Aorta (tissue), 5 donors: ENCODE measurements at regions not wholly inside any gene's neighbourhood (a gene's known extent, or its start where the extent isn't known, plus 50 kb on each side); places are given as distances from the start of the nearest gene placed in this dataset.

Experiments used
- ATAC-seq: fragments of 200-7000 bp; cut with Tn5 transposase; one replicate; pipeline ENCODE4 v1.9.1; 2022; ENCODE audit warnings: moderate library complexity; ENCODE audit not compliant: low FRiP score
- DNase-seq, 2 donors: peaks; one replicate each; pipeline ENCODE4 v3.0.0-alpha.2; 2020
- H3K27ac ChIP-seq, 2 donors: one replicate each; pipeline ENCODE4 v1.5.1; 2013; ENCODE audit warnings: low read length in 2 of 2, mild to moderate bottlenecking in 2 of 2, moderate library complexity in 2 of 2, control low read depth in 1 of 2, inconsistent platforms in 1 of 2, low read depth in 1 of 2
- H3K27me3 ChIP-seq, 2 donors: one replicate each; pipeline ENCODE4 v1.6.1; 2013; ENCODE audit warnings: control low read depth in 1 of 2, low read length in 1 of 2, mild to moderate bottlenecking in 1 of 2, moderate library complexity in 1 of 2; ENCODE audit not compliant: insufficient read depth in 2 of 2, control insufficient read depth in 1 of 2
- H3K36me3 ChIP-seq, 2 donors: one replicate each; pipeline ENCODE4 v1.6.1; 2013; ENCODE audit warnings: control low read depth in 1 of 2, low read length in 1 of 2, mild to moderate bottlenecking in 1 of 2; ENCODE audit not compliant: insufficient read depth in 2 of 2, control insufficient read depth in 1 of 2
- H3K4me1 ChIP-seq, 2 donors: one replicate each; pipeline ENCODE4 v1.6.1; 2013; ENCODE audit warnings: low read length in 2 of 2, control low read depth in 1 of 2, mild to moderate bottlenecking in 1 of 2, moderate library complexity in 1 of 2; ENCODE audit not compliant: insufficient read depth in 2 of 2, control insufficient read depth in 1 of 2
- H3K4me3 ChIP-seq, 2 donors: one replicate each; pipeline ENCODE4 v1.5.1; 2013; ENCODE audit warnings: low read length in 2 of 2, control low read depth in 1 of 2, mild to moderate bottlenecking in 1 of 2
- H3K9me3 ChIP-seq: one replicate; pipeline ENCODE4 v1.6.1; 2013; ENCODE audit warnings: mild to moderate bottlenecking, low read length; ENCODE audit not compliant: control insufficient read depth
- WGBS, 2 donors: extraction: QIAGEN DNeasy Blood & Tissue Kit; methylation state at CpG; one replicate each; pipeline ENCODE4 v1.1.7; 2013; 5-methylcytosine and 5-hydroxymethylcytosine counted together
- intact Hi-C, 2 donors: fragments of 100-400 bp; cut with DNase I; formaldehyde crosslinking; loops; one replicate each; pipeline versions ENCODE4 v1.14.2 to v1.15.0; 2022
- donor health status: healthy with polysubstance abuse.
- donor health status: Bipolar disorder and iron deficiency.
- donor health status: DM: no; HTN: no; CAD: no.
- donor health status: DM: no; HTN: no; CAD: no.
- donor health status: DM: yes; HTN: yes; CAD: no.

- intact Hi-C loops = no loop called here
- 45 to 55% methylated on average over 3 of the region's 3 CpGs for WGBS, 2 donors
- H3K27ac ChIP-seq = no peak overlapping the region
- ATAC-seq = peak; percentile 57
- DNase-seq = no peak
- no peaks in the 10 kb centered on the region for H3K9me3 ChIP-seq
- H3K27me3 ChIP-seq = no peaks in the 10 kb centered on the region
- no peaks in the 10 kb centered on the region for H3K36me3 ChIP-seq
- H3K4me3 ChIP-seq = no peak overlapping the region
- H3K4me1 ChIP-seq = no peaks in the 10 kb centered on the region
Measured at GRCh38 chr16:64397945-64398508, 723.8 kb downstream of the CDH11 start.

GRCh38 chr16:64397042-64397441, 724.8 kb downstream of the CDH11 start:
- 95 to 96% methylated on average over 3 of the region's 3 CpGs for WGBS, 2 donors
- no peak overlapping the region for H3K27ac ChIP-seq
- H3K4me1 ChIP-seq = no peaks in the 10 kb centered on the region
- DNase-seq (no peak), ATAC-seq (no peak)
- H3K4me3 ChIP-seq = no peak overlapping the region
- no peaks in the 10 kb centered on the region for H3K36me3 ChIP-seq
- intact Hi-C loops = no loop called here
- H3K27me3 ChIP-seq = no peaks in the 10 kb centered on the region
- no peaks in the 10 kb centered on the region for H3K9me3 ChIP-seq

- no peak overlapping the region for H3K4me3 ChIP-seq
- H3K9me3 ChIP-seq = no peaks in the 10 kb centered on the region
- no peak overlapping the region for H3K27ac ChIP-seq
- no peaks in the 10 kb centered on the region for H3K4me1 ChIP-seq
- ATAC-seq = no peak
- H3K36me3 ChIP-seq = no peaks in the 10 kb centered on the region
- no peaks in the 10 kb centered on the region for H3K27me3 ChIP-seq
- intact Hi-C loops = no loop called here
- WGBS, 2 donors = 91 to 92% methylated on average over 1 of the region's 1 CpG
- no peak for DNase-seq
Measured at GRCh38 chr16:64394061-64394460, 727.8 kb downstream of the CDH11 start.

- no peak for DNase-seq
- H3K27ac ChIP-seq = no peak overlapping the region
- no peak for ATAC-seq
- H3K27me3 ChIP-seq = no peaks in the 10 kb centered on the region
- no peaks in the 10 kb centered on the region for H3K36me3 ChIP-seq
- intact Hi-C loops = no loop called here
- no peaks in the 10 kb centered on the region for H3K4me1 ChIP-seq
- H3K9me3 ChIP-seq = no peaks in the 10 kb centered on the region
- H3K4me3 ChIP-seq = no peak overlapping the region
- WGBS, 2 donors = 93 to 94% methylated on average over 1 of the region's 1 CpG
Measured at GRCh38 chr16:64392456-64392855, 729.4 kb downstream of the CDH11 start.

- DNase-seq (no peak), ATAC-seq (peak; percentile 73)
- Histone ChIP-seq H3K27ac (peak overlapping the region; percentile 79 to 98), H3K27me3 (no peaks in the 10 kb centered on the region), H3K4me1 (no peaks in the 10 kb centered on the region), H3K9me3 (no peaks in the 10 kb centered on the region), H3K36me3 (no peaks in the 10 kb centered on the region), H3K4me3 (peak overlapping the region; percentile 72 to 73)
- WGBS, 2 donors = 2 to 6% methylated on average over 4 of the region's 4 CpGs
- intact Hi-C loops = no loop called here
Measured at GRCh38 chr16:64391063-64391600, 730.7 kb downstream of the CDH11 start.

- Histone ChIP-seq H3K27ac (peak overlapping the region in 1 of 2 donors; percentile 57), H3K4me1 (no peaks in the 10 kb centered on the region), H3K4me3 (no peak overlapping the region), H3K27me3 (no peaks in the 10 kb centered on the region), H3K9me3 (no peaks in the 10 kb centered on the region), H3K36me3 (no peaks in the 10 kb centered on the region)
- DNase-seq (no peak), ATAC-seq (no peak)
- intact Hi-C loops = no loop called here
- 44 to 48% methylated on average over 4 of the region's 4 CpGs for WGBS, 2 donors
Measured at GRCh38 chr16:64390102-64390501, 731.8 kb downstream of the CDH11 start.

DNA sequence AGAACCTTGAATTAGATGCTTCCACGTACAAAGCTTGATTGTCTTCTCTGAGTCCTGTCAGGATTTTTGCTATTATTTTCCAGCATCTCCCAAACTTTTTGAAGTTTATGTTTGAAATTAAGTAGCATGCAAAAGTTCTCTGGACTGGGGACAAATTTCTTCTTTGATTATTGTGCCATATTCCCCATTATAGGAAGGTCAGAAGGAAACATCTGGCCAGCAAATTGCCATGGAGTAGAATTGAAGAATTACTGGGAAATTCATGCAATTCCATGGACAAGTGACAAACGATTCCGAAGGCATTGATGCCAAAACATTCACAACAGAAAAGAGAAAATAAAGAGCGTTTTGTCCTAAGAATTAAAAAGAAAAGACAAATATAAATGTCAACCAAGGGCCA, 737.2 kb downstream of the CDH11 start:
- Histone ChIP-seq H3K4me1 (no peaks in the 10 kb centered on the region), H3K27me3 (no peaks in the 10 kb centered on the region), H3K4me3 (no peak overlapping the region), H3K36me3 (no peaks in the 10 kb centered on the region), H3K27ac (no peak overlapping the region), H3K9me3 (no peaks in the 10 kb centered on the region)
- WGBS, 2 donors = 55 to 59% methylated on average over 4 of the region's 4 CpGs
- intact Hi-C loops = no loop called here
- DNase-seq (no peak), ATAC-seq (no peak)

GRCh38 chr16:64381979-64382378, 739.9 kb downstream of the CDH11 start:
- Histone ChIP-seq H3K27me3 (no peaks in the 10 kb centered on the region), H3K27ac (no peak overlapping the region), H3K36me3 (no peaks in the 10 kb centered on the region), H3K4me3 (no peak overlapping the region), H3K4me1 (no peaks in the 10 kb centered on the region), H3K9me3 (no peaks in the 10 kb centered on the region)
- ATAC-seq (no peak), DNase-seq (no peak)
- WGBS, 2 donors = 95 to 99% methylated on average over 4 of the region's 4 CpGs
- intact Hi-C loops = no loop called here

DNA sequence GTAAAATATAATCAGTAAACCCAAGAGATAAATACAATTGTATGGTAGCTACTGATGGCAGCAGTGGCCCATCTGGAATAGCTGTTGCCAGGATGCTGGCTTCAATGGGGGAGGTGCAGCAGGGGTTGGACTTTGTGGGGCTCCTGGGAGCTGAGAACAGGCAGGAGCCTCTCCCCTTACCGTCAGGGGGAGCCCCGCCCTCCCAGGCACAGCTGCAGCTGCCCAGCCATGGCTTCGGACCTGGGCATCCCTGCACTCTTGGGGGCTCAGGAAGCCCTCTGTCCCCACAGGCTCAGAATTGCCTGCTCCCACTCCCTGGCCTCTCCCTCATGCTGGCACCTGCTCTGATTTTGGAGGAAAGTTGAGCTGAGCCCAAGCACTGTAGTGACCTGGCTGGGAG, 741.1 kb downstream of the CDH11 start:
- intact Hi-C loops = no loop called here
- no peaks in the 10 kb centered on the region for H3K36me3 ChIP-seq
- no peak for DNase-seq
- 66 to 85% methylated on average over 3 of the region's 3 CpGs for WGBS, 2 donors
- ATAC-seq = no peak
- H3K4me3 ChIP-seq = no peak overlapping the region
- no peaks in the 10 kb centered on the region for H3K9me3 ChIP-seq
- no peaks in the 10 kb centered on the region for H3K27me3 ChIP-seq
- H3K4me1 ChIP-seq = no peaks in the 10 kb centered on the region
- H3K27ac ChIP-seq = no peak overlapping the region
